Activated CD4-positive, alpha-beta T cell treated with anti-CD3 and anti-CD28 coated beads, Interleukin-2, amount 50 U/mL, for 48 hours (primary cell): ENCODE measurements at regions not wholly inside any gene's neighbourhood (a gene's known extent, or its start where the extent isn't known, plus 50 kb on each side); places are given as distances from the start of the nearest gene placed in this dataset.

Experiments
- DNase-seq, 2 experiments: peaks; one replicate each; pipeline ENCODE4 v3.0.0-alpha.2; 2020

- no peak for DNase-seq
These were observed 150.5 kb upstream of the IQSEC1 start for GRCh38 chr3:13223574-13224237.

DNA sequence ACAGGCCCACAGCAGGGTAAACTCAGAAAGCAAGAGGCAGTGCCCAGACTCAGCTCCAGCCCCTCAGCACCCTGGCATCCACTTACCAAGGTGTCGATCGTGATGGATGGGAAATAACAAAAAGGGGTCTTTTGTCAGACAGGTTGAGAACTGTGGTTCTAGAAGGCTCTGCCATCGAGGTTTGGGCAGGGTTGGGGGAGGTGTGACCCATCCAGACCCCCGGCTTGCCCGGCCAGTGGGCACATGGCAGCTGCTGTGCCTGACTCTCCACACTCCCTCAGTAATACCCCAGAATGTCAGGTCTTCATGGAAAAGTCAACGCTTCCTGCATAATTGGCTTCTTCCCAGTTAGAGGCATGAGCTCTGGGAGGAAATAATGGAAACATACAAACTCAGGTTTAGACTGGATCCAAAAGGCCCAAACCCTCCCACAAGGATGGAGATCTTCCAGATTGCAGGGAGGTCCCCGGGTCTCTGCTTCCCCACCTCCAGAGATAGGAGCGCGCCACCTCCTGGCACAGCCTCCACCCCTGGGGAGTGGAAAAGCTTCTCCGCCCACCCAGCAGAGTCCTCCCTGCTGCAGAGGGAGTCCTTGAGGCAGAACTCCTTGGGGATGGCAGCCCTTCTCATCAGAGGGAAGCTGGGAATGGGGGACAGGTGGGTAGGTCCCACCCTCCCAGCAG is 149.8 kb upstream of the IQSEC1 start:
- DNase-seq: no peak

DNA sequence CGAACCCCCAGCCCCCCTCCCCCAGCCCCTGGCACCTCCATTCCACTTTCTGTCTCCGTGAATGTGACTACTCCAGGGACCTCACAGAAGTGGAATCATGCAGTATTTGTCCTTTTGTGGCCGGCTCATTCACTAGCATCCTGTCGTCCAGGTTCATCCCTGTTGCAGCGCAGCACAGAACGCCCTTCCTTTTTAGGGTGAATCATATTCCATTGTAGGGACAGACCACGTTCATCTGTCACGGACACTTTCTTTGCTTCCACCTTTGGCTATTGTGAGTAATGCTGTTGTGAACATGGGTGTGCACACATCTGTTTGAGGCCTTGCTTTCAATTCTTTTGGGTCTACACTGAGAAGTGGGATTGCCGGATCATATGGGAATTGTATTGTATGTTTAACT is 148.9 kb upstream of the IQSEC1 start:
- DNase-seq: no peak

DNA sequence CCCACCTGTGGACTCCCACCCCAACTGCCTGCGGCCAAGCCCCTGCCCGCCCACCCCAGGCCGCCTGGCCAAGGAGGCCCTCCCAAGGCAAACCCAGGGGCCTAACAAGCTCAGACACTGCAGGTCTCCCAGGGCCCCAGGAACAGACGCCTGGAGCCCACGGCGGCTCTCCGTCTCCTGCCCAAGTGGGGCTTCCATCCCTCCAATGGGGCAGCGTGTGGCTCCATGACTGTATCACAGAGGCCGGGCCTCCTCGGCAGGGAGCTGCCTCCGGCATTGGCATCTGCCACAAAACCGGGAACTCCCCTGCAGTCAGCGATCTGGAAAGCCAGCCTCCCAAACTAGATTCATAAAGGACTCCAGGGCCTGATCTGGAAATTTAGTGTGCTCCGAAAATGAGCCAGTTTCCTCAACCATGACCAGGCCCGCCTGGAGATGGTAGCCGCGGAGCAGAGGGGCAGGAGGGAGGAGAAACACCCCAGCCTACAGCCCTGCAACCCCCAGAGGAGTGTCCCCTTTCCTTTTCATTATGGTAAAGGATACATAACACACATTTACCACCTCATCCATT is 148.3 kb upstream of the IQSEC1 start:
- no peak for DNase-seq

- no peak for DNase-seq
These were observed 147.8 kb upstream of the IQSEC1 start for GRCh38 chr3:13220991-13221390.

GRCh38 chr3:13219902-13220296 is 146.7 kb upstream of the IQSEC1 start:
- no peak for DNase-seq

DNA sequence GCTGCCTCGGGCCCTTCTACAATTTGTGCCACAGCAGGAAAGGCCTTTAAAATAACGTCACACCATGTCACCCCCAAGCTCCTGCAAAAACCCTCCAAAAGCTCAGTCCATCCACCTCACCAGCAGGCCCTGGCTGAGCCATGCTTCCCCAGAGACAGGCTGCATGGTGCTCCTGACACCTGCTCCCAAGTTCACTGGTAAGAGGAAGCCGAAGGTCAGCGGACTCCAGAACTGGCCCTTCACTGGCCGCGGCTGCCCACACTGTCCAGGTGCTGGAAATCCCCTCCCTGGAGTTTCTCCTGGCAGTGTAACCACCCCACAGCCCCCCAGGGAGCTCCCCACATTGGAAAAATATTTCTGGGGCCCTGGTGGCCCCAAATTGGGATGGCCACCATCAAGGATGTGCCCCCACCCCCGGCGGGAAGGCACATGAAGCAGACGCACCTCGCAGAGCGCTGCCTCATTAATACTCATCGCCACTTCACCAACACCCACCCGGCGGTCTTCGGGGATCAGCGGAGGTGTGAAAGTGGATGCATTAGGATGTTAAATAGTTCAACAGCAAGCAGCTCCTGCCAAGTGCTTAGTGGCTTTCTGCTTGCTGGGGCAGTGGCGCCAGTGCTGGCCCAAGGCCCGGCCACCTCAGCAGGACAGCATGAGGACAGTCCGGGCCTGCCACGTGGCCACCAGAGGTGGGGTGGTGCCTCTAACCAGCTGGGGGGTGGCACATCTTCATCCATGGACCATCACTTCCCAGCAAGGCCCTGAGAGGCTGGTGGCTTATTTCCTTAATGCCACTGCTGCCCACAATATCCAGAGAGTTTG is 146.1 kb upstream of the IQSEC1 start:
- DNase-seq: no peak

GRCh38 chr3:13218541-13218908 is 145.3 kb upstream of the IQSEC1 start:
- DNase-seq: no peak

GRCh38 chr3:13217736-13218540 is 144.7 kb upstream of the IQSEC1 start:
- peak in 1 of 2 experiments; percentile 20 for DNase-seq

DNA sequence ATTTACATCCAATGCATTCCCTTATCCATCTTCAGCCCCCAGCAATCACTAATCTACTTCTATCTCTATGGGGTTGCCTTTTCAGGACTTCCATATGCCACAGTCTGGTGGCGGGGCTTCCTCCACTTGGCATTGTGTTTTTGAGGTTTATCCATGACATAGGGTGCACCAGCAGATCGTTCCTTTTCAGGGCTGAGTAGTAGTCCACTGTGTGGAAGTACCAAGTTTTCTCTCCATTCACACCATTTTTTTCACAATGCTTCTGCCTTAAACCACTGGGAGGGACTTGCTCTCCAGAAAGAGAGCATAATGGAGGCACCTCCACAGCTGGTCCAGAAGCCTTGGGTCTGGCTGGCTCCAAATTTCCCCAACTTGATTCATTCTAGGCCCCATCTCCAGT is 144.0 kb upstream of the IQSEC1 start:
- no peak for DNase-seq

GRCh38 chr3:13215940-13216546 is 142.8 kb upstream of the IQSEC1 start:
- DNase-seq: no peak

DNA sequence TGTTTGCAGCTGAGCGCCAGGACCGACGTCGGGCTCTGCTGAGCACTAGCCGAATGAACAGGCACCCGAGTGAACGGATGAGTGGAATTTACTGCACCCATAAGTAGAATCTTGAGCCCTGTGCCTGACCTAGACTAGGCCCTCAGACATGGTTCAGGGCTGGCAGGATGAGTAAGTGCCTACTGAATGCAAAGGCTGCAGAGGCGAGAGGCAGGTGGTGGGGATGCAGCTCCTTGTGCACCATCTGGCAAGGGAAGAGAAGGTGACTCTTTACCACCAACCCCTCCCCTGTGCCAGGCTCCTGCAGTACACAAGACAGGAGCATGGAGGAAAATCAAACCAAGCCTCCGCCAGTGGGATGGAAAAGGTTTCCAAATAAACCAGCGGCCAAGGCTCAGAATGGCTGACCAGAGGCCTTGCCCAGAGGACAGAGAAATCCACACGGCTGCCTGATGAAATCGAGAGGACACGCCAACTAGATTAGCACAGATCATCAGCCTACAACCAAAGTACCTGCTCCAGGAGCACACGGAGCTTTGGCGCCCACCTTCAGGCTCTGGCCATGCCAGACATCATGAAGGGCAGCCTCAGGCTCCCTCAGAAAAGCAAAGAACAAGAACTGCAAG is 141.7 kb upstream of the IQSEC1 start:
- no peak for DNase-seq

DNA sequence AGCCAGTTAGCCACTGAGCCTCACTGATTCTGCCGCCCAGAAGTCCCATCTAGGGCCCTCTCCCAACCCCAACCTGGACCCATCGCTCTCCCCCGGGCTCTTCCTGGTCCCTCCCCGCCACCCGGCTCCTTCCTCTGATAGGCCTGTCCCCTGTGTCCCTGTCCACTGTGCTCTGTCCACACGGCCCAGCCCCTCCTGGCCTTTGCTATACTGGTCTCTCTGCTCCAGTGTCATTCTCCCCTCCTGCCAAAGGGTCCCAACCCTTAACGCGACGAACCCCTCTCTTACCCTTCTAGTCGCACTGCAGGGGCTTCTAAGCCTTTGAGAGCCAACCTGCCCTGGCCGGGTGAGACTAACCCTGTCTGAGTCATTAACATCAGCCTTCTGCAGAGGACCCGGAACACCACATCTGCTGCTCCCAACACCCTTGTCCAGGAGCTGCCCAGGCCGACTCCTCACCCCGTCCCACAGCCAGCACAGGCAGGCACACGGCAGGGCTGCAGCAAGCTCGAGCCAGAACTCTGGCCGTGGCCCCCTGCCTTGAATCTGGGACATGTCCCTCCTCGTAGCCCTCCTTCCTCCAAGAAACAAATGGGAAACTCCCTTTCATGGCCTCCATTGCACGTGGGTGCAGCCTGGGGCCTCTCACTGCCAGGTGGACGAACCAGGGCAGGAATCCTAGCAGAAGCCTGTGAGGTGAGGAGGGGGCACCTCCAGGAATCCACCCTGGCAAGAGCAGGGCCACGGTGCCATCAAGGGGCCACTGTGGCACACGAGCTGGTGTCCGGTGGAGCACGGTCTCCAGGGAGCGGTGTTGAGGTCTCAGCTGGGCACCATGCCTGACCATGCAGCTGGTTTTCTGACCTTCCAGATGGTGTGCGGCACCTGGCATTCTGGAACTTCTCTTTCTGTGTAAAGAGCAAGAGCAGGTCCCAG is 140.9 kb upstream of the IQSEC1 start:
- DNase-seq: no peak

DNA sequence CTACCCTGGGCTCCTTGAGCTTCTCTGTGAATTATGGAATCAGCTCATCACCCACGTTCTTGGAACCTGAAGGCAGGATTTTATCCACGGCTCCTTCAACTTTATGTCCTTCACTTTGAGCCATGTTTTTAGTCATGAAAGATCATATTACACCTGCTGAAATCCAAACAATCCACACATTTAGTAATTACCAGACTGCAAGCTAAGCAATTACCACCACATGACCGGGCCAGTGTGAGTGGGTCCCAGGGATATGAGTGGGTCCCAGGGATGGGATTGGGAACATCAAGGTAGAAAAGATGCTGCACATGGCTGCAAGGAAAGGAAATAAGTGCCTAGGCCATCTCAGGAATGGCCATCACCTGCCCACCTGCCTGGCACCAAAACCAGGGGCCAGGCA is 140.3 kb upstream of the IQSEC1 start:
- no peak for DNase-seq

DNA sequence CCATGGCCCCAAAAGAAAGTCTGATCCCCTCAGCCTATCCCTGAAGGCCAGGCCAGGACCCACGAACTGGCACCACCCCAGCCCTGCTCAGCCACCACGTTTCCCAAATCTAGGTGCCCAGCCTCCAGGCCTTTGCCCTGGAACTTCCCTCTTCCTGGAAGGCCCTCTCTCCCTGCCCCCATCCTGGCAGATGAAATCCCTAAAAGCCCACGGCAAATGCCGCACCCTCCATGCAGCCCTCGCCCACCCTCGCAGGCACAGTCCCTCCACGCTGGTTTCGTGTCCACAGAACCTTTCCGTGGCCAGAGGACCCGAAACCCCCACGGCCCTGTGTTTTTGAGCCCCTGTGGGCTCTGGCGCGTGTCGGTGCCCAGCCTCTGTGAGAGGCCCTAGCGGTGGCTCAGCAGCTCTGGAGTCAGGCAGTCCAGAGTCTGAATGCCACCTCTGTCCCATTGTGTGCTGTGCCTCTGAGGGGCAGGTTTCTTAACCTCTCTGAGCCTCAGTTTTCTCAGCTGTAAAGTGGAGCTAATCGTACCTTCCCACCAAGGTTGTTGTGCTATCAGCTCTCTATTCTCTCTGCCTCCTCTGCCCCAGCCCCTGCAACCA is 138.5 kb upstream of the IQSEC1 start:
- DNase-seq: no peak

GRCh38 chr3:13210221-13210975 is 137.2 kb upstream of the IQSEC1 start:
- no peak for DNase-seq

GRCh38 chr3:13209634-13209997 is 136.4 kb upstream of the IQSEC1 start:
- no peak for DNase-seq

DNA sequence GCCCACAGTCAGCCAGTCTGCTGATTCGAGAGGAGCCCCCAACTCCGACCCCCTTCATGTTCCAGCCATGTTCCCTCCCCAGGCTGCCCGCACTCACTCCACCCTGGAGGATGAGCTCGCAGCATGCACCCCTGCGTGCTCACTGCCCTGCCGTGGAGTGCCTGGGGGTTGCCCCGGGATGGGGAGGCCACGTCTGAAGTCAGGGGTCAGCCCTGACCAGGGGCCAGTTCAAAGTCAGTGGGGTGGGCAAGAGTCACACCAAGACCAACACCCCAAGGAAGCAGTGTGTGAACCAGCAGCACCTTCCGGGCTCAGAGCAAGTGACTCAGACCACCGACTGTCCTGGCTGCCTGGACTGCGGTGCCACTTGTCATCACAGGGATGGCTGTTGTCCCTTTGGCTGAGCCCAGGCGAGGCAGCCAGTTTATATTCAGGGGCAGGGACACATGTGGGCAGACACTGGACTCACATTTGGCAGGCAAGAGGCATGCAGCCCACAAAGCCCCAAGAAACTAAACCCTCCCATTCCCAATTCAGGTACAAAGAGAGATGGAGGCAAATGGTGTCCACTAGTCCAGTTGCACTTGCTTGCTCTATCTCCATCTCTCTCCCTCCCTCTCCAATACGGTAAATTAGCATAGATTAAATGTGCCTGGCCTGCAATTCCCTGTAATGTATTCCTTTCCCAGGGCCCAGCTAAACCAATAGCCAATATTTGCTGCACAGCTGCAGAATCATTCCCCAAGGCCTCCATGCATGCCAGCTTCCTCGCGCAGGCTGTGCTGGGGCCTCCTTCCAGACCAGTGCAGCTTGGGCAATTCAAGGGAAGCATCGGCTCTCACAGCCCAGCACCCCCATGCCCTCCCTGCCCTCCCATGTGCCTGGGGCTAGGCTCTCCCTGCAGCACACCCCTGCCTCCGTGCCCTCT is 135.7 kb upstream of the IQSEC1 start:
- DNase-seq: no peak
